Urothelium cell line (cell line): ENCODE measurements at regions not wholly inside any gene's neighbourhood (a gene's known extent, or its start where the extent isn't known, plus 50 kb on each side); places are given as distances from the start of the nearest gene placed in this dataset.

Experiments used
- DNase-seq: peaks from one replicate; pipeline ENCODE4 v3.0.0; 2011; ENCODE audit warnings: low spot score, mixed read lengths
- FAIRE-seq: peaks from 2 replicates; lab custom pipeline; 2011; peaks lifted over from hg19 to GRCh38; lab: Jason Lieb, UNC

- no peak for FAIRE-seq
- no peak for DNase-seq
These were observed 951.4 kb downstream of the VRK1 start for GRCh38 chr14:97748616-97749015.

GRCh38 chr14:97757491-97757890, 960.3 kb downstream of the VRK1 start:
- no peak for FAIRE-seq
- DNase-seq = no peak

GRCh38 chr14:97760050-97760449, 962.9 kb downstream of the VRK1 start:
- DNase-seq (no peak), FAIRE-seq (no peak)

- DNase-seq (no peak), FAIRE-seq (no peak)
These were observed 965.2 kb downstream of the VRK1 start for GRCh38 chr14:97762386-97762785.

- FAIRE-seq (no peak), DNase-seq (peak; percentile 8)
These were observed 974.3 kb downstream of the VRK1 start for GRCh38 chr14:97771340-97772045.

GRCh38 chr14:97773598-97773997, 976.4 kb downstream of the VRK1 start:
- DNase-seq = no peak
- no peak for FAIRE-seq

GRCh38 chr14:97776890-97777558, 979.8 kb downstream of the VRK1 start:
- FAIRE-seq (no peak), DNase-seq (no peak)

- FAIRE-seq (no peak), DNase-seq (no peak)
These were observed 980.6 kb downstream of the VRK1 start for GRCh38 chr14:97777622-97778355.

GRCh38 chr14:97779140-97779539, 982.0 kb downstream of the VRK1 start:
- FAIRE-seq = no peak
- DNase-seq = no peak

GRCh38 chr14:97780804-97781203, 983.6 kb downstream of the VRK1 start:
- no peak for DNase-seq
- FAIRE-seq = no peak

- FAIRE-seq = no peak
These were observed 984.8 kb downstream of the VRK1 start for GRCh38 chr14:97781961-97782360.

GRCh38 chr14:97782871-97783414, 985.8 kb downstream of the VRK1 start:
- FAIRE-seq = no peak
- no peak for DNase-seq

More at GRCh38 chr14:97781961-97782360, 984.8 kb downstream of the VRK1 start:
- DNase-seq = no peak

GRCh38 chr14:97785495-97785894, 988.3 kb downstream of the VRK1 start:
- FAIRE-seq (no peak), DNase-seq (no peak)

GRCh38 chr14:97788364-97788763, 991.2 kb downstream of the VRK1 start:
- FAIRE-seq (no peak), DNase-seq (no peak)

GRCh38 chr14:97788846-97789526, 991.8 kb downstream of the VRK1 start:
- DNase-seq (no peak), FAIRE-seq (no peak)

GRCh38 chr14:97791072-97791471, 993.9 kb downstream of the VRK1 start:
- no peak for DNase-seq
- FAIRE-seq = no peak

GRCh38 chr14:97791906-97792305, 994.7 kb downstream of the VRK1 start:
- FAIRE-seq (no peak), DNase-seq (no peak)

GRCh38 chr14:97796511-97796910, 999.3 kb downstream of the VRK1 start:
- DNase-seq (no peak), FAIRE-seq (no peak)

GRCh38 chr14:97798176-97798575, 1001.0 kb downstream of the VRK1 start:
- FAIRE-seq (no peak), DNase-seq (no peak)

GRCh38 chr14:97802430-97803373, 1005.5 kb downstream of the VRK1 start:
- DNase-seq (no peak), FAIRE-seq (no peak)
